HG02678 (cell line): ENCODE measurements at regions not wholly inside any gene's neighbourhood (a gene's known extent, or its start where the extent isn't known, plus 50 kb on each side); places are given as distances from the start of the nearest gene placed in this dataset.
A peak's percentile ranks its signal among the peaks of the same experiment; 100 is the strongest.

Experiments
- ATAC-seq: cut with Tn5 transposase; IDR thresholded peaks from one replicate; pipeline ENCODE4 v1.9.1; 2021; ENCODE audit warnings: mild to moderate bottlenecking, moderate library complexity; ENCODE audit not compliant: unreplicated experiment

- peak; percentile 95 for ATAC-seq
Measured at GRCh38 chr10:77710759-77711682, 73.4 kb upstream of the KCNMA1 start.

- ATAC-seq = no peak
Measured at GRCh38 chr10:77710081-77710551, 72.5 kb upstream of the KCNMA1 start.

- ATAC-seq = no peak
Measured at GRCh38 chr10:77707570-77707969, 70.0 kb upstream of the KCNMA1 start.

- ATAC-seq = no peak
Measured at GRCh38 chr10:77702166-77702565, 64.6 kb upstream of the KCNMA1 start.

DNA sequence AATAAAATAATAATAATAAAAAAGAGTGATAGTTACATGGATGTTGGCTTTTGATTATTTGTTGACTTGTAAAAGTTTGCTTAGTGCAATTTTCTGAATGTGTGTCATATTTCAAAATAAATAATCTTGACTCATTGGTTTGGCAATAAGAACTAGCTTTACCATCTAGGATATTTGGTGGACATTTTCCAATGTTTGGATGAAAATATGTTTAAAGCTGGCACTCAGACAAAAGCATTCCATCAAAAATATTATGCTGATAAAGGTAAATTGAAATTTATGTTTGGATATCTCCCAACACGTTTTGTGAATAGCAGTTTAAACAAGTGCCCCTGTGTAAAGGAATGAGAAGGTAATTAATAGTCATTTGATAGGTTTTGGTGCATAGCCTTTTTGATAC is 62.5 kb upstream of the KCNMA1 start:
- ATAC-seq = no peak

GRCh38 chr10:77699080-77699645 is 61.6 kb upstream of the KCNMA1 start:
- ATAC-seq = peak; percentile 57

GRCh38 chr10:77698267-77698931 is 60.8 kb upstream of the KCNMA1 start:
- no peak for ATAC-seq

DNA sequence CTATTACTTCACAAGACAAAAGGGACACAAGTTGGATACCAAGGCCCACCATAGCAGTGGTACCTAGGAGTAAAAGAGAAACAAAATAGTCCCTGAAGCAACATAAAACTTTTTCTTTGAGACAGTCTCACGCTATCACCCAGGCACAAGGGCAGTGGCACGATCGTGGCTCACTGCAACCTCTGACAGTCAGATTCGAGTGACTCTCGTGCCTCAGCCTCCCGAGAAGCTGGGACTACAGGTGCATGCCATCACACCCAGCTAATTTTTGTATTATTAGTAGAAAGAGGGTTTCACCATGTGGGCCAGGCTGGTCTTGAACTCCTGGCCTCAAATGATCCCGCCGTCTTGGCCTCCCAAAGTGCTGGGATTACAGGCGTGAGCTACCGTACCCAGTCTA is 59.0 kb upstream of the KCNMA1 start:
- no peak for ATAC-seq

- ATAC-seq = no peak
Measured at GRCh38 chr10:77695186-77695585, 57.6 kb upstream of the KCNMA1 start.

DNA sequence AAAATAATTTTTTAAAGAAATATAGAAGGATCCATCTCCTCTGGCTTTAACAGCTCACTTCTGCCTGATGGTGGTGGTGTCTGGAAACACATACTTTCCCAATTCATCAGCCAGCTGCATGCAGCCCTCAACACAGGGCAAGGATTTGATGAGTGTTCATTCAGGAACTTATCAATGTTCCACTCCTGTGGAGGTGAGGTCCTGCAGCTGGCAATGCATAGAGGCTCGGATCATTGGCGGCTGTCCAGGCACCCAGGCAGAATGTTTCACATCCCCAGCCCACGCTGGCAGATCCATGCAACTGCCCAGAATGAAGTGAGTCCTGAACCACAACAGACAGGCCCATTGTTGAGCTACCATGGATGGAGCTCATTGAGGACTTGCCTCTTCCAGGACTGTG is 55.2 kb upstream of the KCNMA1 start:
- ATAC-seq = no peak

GRCh38 chr10:77689339-77689738 is 51.7 kb upstream of the KCNMA1 start:
- ATAC-seq = no peak

GRCh38 chr10:77687621-77688020 is 50.0 kb upstream of the KCNMA1 start:
- no peak for ATAC-seq
